ENCODE measurements at regions not wholly inside any gene's neighbourhood (a gene's known extent, or its start where the extent isn't known, plus 50 kb on each side); places are given as distances from the start of the nearest gene placed in this dataset.

- TF ChIP-seq REST (IDR thresholded peaks at IDR 0.05; ENCODE audit: low read depth) (no peak), YY1 (IDR thresholded peaks at IDR 0.05; ENCODE audit: low read depth) (no peak), RAD21 (IDR thresholded peaks at IDR 0.05; ENCODE audit: low read depth) (no peak), CREB1 (IDR thresholded peaks at IDR 0.05; ENCODE audit: low read depth) (no peak), NFIC (IDR thresholded peaks at IDR 0.05) (no peak), EP300 (IDR thresholded peaks at IDR 0.05; ENCODE audit: borderline replicate concordance) (no peak), USF1 (IDR thresholded peaks at IDR 0.05) (no peak), MAX (IDR thresholded peaks at IDR 0.05) (no peak), FOXM1 (IDR thresholded peaks at IDR 0.05; ENCODE audit: borderline replicate concordance, low read depth) (no peak), TAF1 (IDR thresholded peaks at IDR 0.05; ENCODE audit: low read depth) (no peak), TCF12 (IDR thresholded peaks at IDR 0.05; ENCODE audit: low read depth) (no peak)
Measured at GRCh38 chr5:6847870-6848269, 134.6 kb downstream of the TENT4A start.

All from Ishikawa (cell line).